SK-N-SH treated with all-trans-retinoic acid at 6 μM for 48 hours (cell line): ENCODE measurements at regions not wholly inside any gene's neighbourhood (a gene's known extent, or its start where the extent isn't known, plus 50 kb on each side); places are given as distances from the start of the nearest gene placed in this dataset.

Experiments used
- ATAC-seq: fragments of 200-7000 bp; cut with Tn5 transposase; 3 replicates; pipeline ENCODE4 v1.9.1; 2020; ENCODE audit warnings: mild to moderate bottlenecking, moderate library complexity
- ARNTL ChIP-seq: fragments of 450-650 bp; formaldehyde crosslinking; IDR thresholded peaks from 2 replicates; pipeline ENCODE4 v1.5.0; 2020; ENCODE audit warnings: low read depth, mild to moderate bottlenecking, moderate library complexity, borderline replicate concordance
- BACH2 ChIP-seq: fragments of 250-450 bp; sonication (Bioruptor Pico); IDR thresholded peaks from 2 replicates; pipeline ENCODE4 v1.9.0; 2021; ENCODE audit warnings: mild to moderate bottlenecking, borderline replicate concordance
- CSDC2 ChIP-seq: fragments of 250-450 bp; sonication (Bioruptor Pico); IDR thresholded peaks from 2 replicates; pipeline ENCODE4 v1.5.0; 2020; ENCODE audit warnings: mild to moderate bottlenecking, moderate library complexity
- ESRRG ChIP-seq: fragments of 250-450 bp; sonication (Bioruptor Pico); IDR thresholded peaks from 2 replicates; pipeline ENCODE4 v1.6.1; 2021; ENCODE audit warnings: mild to moderate bottlenecking
- GLIS3 ChIP-seq: fragments of 250-450 bp; sonication (Bioruptor Pico); IDR thresholded peaks from 2 replicates; pipeline ENCODE4 v1.5.0; 2020; ENCODE audit warnings: mild to moderate bottlenecking, moderate library complexity
- ISL1 ChIP-seq: fragments of 250-450 bp; sonication (Bioruptor Pico); IDR thresholded peaks from 2 replicates; pipeline ENCODE4 v2.1.2; 2022; ENCODE audit warnings: mild to moderate bottlenecking, moderate library complexity
- OSR1 ChIP-seq: fragments of 250-450 bp; sonication (Bioruptor Pico); IDR thresholded peaks from 2 replicates; pipeline ENCODE4 v1.8.0; 2022; ENCODE audit warnings: moderate library complexity, mild to moderate bottlenecking, inconsistent platforms
- PPARA ChIP-seq: fragments of 250-450 bp; sonication (Bioruptor Pico); IDR thresholded peaks from 2 replicates; pipeline ENCODE4 v1.5.0; 2020; ENCODE audit warnings: mild to moderate bottlenecking, borderline replicate concordance
- RARB ChIP-seq: fragments of 250-450 bp; sonication (Bioruptor Pico); IDR thresholded peaks from 2 replicates; pipeline ENCODE4 v1.8.0; 2021; ENCODE audit warnings: mild to moderate bottlenecking, moderate library complexity
- SNAI2 ChIP-seq: fragments of 250-450 bp; sonication (Bioruptor Pico); IDR thresholded peaks from 2 replicates; pipeline ENCODE4 v1.5.0; 2020; ENCODE audit warnings: mild to moderate bottlenecking, moderate library complexity
- TCF4 ChIP-seq: fragments of 250-450 bp; sonication (Bioruptor Pico); IDR thresholded peaks from 2 replicates; pipeline ENCODE4 v1.8.0; 2021; ENCODE audit warnings: mild to moderate bottlenecking, moderate library complexity, borderline replicate concordance
- TOX ChIP-seq: fragments of 250-450 bp; sonication (Bioruptor Pico); IDR thresholded peaks from 2 replicates; pipeline ENCODE4 v1.8.0; 2021; ENCODE audit warnings: mild to moderate bottlenecking, moderate library complexity, borderline replicate concordance
- ZC3H10 ChIP-seq: fragments of 250-450 bp; sonication (Bioruptor Pico); IDR thresholded peaks from 2 replicates; pipeline ENCODE4 v1.5.1; 2021; ENCODE audit warnings: mild to moderate bottlenecking, moderate library complexity
- ZFP3 ChIP-seq: fragments of 250-450 bp; sonication (Bioruptor Pico); IDR thresholded peaks from 2 replicates; pipeline ENCODE4 v1.5.0; 2020; ENCODE audit warnings: mild to moderate bottlenecking, moderate library complexity
- ZFP30 ChIP-seq: fragments of 450-650 bp; formaldehyde crosslinking; IDR thresholded peaks from 2 replicates; pipeline ENCODE4 v1.5.0; 2022; ENCODE audit warnings: mild to moderate bottlenecking, moderate library complexity
- ZNF565 ChIP-seq: fragments of 450-650 bp; formaldehyde crosslinking; conservative IDR thresholded peaks from 2 replicates; pipeline ENCODE4 v1.5.0; 2020; ENCODE audit warnings: low read depth, mild to moderate bottlenecking, moderate library complexity
- ZNF70 ChIP-seq: fragments of 450-650 bp; formaldehyde crosslinking; IDR thresholded peaks from 2 replicates; pipeline ENCODE4 v1.5.0; 2020; ENCODE audit warnings: mild to moderate bottlenecking, moderate library complexity
- ZNF8 ChIP-seq: fragments of 450-650 bp; formaldehyde crosslinking; IDR thresholded peaks from 2 replicates; pipeline ENCODE4 v1.5.0; 2020; ENCODE audit warnings: mild to moderate bottlenecking, moderate library complexity
- TF ChIP-seq, protein P1 (sequence below): fragments of 250-450 bp; sonication (Bioruptor Pico); IDR thresholded peaks from 2 replicates; pipeline ENCODE4 v1.8.0; 2021; ENCODE audit warnings: low read depth, mild to moderate bottlenecking, moderate library complexity, borderline replicate concordance
- TF ChIP-seq, protein P2 (sequence below): fragments of 250-450 bp; sonication (Bioruptor Pico); IDR thresholded peaks from 2 replicates; pipeline ENCODE4 v1.5.1; 2021; ENCODE audit warnings: mild to moderate bottlenecking, moderate library complexity
- TF ChIP-seq, protein P3 (sequence below): fragments of 250-450 bp; sonication (Bioruptor Pico); IDR thresholded peaks from 2 replicates; pipeline ENCODE4 v1.8.0; 2020; ENCODE audit warnings: mild to moderate bottlenecking, moderate library complexity, borderline replicate concordance
- TF ChIP-seq, protein P4 (sequence below): fragments of 250-450 bp; sonication (Bioruptor Pico); IDR thresholded peaks from 2 replicates; pipeline ENCODE4 v1.5.1; 2020; ENCODE audit warnings: low read depth, mild to moderate bottlenecking, moderate library complexity

DNA sequence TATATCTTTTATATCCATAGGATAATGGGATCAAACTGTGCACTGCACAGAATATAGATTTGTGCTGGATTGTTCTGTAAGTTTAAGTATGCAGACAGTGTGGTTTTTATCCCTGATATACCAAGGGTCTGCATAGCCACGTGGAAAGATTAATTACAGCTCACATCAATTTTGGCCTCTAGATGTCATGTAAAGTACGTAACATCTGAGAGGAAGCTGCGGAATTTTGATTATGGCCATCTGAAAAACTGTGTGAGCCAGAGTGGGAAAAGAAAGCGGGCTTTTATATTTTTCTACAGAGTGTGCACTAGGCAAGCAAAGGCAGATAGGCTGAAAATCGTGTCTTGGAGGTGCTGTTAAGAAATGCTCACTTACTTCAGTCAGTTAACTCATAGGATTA lies 562.7 kb downstream of the GBE1 start:
- TF ChIP-seq ESRRG (CRISPR knock-in tag) (no peak), OSR1 (CRISPR knock-in tag) (no peak), GLIS3 (CRISPR knock-in tag) (no peak), PPARA (CRISPR knock-in tag) (no peak), ARNTL (no peak)
- TF ChIP-seq, protein P1, sequence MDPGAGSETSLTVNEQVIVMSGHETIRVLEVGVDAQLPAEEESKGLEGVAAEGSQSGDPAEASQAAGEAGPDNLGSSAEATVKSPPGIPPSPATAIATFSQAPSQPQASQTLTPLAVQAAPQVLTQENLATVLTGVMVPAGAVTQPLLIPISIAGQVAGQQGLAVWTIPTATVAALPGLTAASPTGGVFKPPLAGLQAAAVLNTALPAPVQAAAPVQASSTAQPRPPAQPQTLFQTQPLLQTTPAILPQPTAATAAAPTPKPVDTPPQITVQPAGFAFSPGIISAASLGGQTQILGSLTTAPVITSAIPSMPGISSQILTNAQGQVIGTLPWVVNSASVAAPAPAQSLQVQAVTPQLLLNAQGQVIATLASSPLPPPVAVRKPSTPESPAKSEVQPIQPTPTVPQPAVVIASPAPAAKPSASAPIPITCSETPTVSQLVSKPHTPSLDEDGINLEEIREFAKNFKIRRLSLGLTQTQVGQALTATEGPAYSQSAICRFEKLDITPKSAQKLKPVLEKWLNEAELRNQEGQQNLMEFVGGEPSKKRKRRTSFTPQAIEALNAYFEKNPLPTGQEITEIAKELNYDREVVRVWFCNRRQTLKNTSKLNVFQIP: no peak
- TF ChIP-seq, protein P2, sequence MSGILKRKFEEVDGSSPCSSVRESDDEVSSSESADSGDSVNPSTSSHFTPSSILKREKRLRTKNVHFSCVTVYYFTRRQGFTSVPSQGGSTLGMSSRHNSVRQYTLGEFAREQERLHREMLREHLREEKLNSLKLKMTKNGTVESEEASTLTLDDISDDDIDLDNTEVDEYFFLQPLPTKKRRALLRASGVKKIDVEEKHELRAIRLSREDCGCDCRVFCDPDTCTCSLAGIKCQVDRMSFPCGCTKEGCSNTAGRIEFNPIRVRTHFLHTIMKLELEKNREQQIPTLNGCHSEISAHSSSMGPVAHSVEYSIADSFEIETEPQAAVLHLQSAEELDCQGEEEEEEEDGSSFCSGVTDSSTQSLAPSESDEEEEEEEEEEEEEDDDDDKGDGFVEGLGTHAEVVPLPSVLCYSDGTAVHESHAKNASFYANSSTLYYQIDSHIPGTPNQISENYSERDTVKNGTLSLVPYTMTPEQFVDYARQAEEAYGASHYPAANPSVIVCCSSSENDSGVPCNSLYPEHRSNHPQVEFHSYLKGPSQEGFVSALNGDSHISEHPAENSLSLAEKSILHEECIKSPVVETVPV (CRISPR knock-in tag): no peak
- ATAC-seq: 0 out of 3 replicates have a peak, but pooled peaks have one; percentile 19

DNA sequence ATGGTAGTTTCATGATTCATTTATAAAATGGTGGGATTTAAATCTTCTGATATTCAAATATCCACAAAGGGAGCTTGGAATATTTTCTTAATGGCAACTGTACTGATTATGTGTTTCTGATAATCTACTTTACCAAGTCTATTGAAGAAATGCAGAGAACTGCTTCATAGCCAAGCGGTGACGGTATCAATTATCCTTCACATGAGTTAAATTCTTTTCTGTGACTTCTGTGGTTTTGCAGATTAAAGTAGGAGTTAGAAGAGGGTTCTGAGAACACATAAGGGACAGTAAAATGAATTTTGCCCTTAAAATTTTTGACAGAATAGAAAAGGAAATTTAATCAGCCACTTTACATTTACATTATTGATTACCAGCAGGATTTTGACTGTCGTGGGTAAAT lies 563.2 kb downstream of the GBE1 start:
- TF ChIP-seq, protein P1: no peak
- TF ChIP-seq ARNTL: no peak
- TF ChIP-seq RARB (CRISPR knock-in tag): no peak
- TF ChIP-seq, protein P2 (CRISPR knock-in tag): no peak
- no peak for ATAC-seq

DNA sequence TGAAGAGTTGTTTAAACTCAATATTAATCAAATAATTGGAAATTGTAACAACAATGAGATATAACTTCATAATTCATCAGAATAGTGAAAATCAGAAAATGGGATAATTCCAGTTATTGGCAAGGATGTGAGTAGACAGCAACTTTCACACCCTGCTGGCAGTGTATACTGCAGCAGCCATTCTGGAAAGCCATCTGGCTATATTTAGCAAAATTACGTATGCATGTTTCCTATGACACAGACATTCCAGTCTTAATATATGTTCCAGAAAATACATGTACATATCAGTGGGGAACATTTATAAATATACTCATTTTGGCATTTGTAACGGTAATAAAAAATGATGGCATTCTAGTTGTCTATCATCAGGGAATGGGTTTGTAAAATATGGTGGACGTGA lies 564.1 kb downstream of the GBE1 start:
- TF ChIP-seq ZC3H10 (CRISPR knock-in tag) (no peak), TCF4 (CRISPR knock-in tag) (no peak), PPARA (CRISPR knock-in tag) (no peak), BACH2 (no peak), ZNF8 (CRISPR knock-in tag) (no peak), ZNF70 (CRISPR knock-in tag) (no peak), ZNF565 (CRISPR knock-in tag) (no peak), ISL1 (CRISPR knock-in tag) (no peak), ARNTL (no peak), ZFP3 (CRISPR knock-in tag) (no peak), OSR1 (CRISPR knock-in tag) (no peak), ZFP30 (no peak), CSDC2 (no peak)
- TF ChIP-seq, protein P1: no peak
- no peak for ATAC-seq

DNA sequence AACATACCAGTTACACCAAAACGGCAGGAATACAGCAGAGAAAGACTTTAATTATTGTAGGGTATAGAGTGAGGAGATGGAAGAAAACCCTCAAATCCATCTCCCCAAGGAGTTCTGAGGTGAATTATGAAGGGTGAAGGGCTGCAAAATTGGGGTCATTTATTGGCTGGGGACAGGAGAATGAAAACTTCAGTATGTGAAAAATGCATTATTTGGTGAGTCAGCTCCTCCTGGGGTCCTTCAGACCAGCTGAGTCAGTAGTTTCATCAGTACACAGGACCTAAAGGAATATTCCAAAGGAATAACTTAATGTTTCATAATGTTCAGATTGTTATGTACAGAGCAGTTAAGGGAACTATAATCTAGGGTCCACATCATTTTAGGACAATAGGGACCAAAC lies 566.0 kb downstream of the GBE1 start:
- peak; percentile 42; the same call in 2 of the 3 replicates for ATAC-seq
- TF ChIP-seq TOX: no peak
- TF ChIP-seq ISL1 (CRISPR knock-in tag): 0 out of 2 replicates have a peak, but pooled peaks have one; percentile 14

DNA sequence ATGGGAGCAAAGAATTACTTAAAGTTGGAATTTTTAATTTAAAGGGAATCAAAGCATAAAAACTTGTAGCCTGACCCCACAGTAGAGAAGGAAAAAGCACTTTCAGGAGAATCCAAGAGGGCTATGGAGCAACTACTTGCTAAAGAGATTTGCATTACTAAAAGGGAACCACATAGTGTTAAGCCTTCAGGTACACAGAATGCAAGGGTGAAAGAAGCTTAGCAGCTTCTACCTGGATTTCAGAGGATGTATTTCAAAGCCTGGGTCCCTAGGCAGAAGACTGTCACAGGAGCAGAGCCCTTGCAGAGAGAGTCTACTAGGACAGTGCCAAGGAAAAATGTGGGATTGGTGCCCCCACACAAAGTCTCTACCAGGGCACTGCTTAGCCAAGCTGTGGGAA lies 575.0 kb downstream of the GBE1 start:
- no peak for ATAC-seq
- TF ChIP-seq TOX (no peak), CSDC2 (no peak), ZFP3 (CRISPR knock-in tag) (no peak), ESRRG (CRISPR knock-in tag) (no peak), ISL1 (CRISPR knock-in tag) (no peak), ZC3H10 (CRISPR knock-in tag) (no peak), BACH2 (no peak), ZNF70 (CRISPR knock-in tag) (no peak), ARNTL (no peak), TCF4 (CRISPR knock-in tag) (no peak), RARB (CRISPR knock-in tag) (no peak), SNAI2 (no peak)
- TF ChIP-seq, protein P2 (CRISPR knock-in tag): no peak
- TF ChIP-seq, protein P3, sequence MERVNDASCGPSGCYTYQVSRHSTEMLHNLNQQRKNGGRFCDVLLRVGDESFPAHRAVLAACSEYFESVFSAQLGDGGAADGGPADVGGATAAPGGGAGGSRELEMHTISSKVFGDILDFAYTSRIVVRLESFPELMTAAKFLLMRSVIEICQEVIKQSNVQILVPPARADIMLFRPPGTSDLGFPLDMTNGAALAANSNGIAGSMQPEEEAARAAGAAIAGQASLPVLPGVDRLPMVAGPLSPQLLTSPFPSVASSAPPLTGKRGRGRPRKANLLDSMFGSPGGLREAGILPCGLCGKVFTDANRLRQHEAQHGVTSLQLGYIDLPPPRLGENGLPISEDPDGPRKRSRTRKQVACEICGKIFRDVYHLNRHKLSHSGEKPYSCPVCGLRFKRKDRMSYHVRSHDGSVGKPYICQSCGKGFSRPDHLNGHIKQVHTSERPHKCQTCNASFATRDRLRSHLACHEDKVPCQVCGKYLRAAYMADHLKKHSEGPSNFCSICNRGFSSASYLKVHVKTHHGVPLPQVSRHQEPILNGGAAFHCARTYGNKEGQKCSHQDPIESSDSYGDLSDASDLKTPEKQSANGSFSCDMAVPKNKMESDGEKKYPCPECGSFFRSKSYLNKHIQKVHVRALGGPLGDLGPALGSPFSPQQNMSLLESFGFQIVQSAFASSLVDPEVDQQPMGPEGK (CRISPR knock-in tag): no peak
- TF ChIP-seq, protein P4, sequence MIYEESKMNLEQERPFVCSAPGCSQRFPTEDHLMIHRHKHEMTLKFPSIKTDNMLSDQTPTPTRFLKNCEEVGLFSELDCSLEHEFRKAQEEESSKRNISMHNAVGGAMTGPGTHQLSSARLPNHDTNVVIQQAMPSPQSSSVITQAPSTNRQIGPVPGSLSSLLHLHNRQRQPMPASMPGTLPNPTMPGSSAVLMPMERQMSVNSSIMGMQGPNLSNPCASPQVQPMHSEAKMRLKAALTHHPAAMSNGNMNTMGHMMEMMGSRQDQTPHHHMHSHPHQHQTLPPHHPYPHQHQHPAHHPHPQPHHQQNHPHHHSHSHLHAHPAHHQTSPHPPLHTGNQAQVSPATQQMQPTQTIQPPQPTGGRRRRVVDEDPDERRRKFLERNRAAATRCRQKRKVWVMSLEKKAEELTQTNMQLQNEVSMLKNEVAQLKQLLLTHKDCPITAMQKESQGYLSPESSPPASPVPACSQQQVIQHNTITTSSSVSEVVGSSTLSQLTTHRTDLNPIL (CRISPR knock-in tag): no peak
